Effector CD8-positive, alpha-beta T cell (primary cell): ENCODE measurements at regions not wholly inside any gene's neighbourhood (a gene's known extent, or its start where the extent isn't known, plus 50 kb on each side); places are given as distances from the start of the nearest gene placed in this dataset.
"Not testable (repeated sequence)": the region's sequence is repeated elsewhere in the genome, so short reads cannot be mapped to it uniquely, and the experiment has no call there.

Experiments used
- DNase-seq: peaks from one replicate; lab custom pipeline; 2025; lab: John Stamatoyannopoulos, UW

GRCh38 chr6:170213637-170214018 lies 77.2 kb downstream of the DLL1 start:
- not testable (repeated sequence) for DNase-seq

DNA sequence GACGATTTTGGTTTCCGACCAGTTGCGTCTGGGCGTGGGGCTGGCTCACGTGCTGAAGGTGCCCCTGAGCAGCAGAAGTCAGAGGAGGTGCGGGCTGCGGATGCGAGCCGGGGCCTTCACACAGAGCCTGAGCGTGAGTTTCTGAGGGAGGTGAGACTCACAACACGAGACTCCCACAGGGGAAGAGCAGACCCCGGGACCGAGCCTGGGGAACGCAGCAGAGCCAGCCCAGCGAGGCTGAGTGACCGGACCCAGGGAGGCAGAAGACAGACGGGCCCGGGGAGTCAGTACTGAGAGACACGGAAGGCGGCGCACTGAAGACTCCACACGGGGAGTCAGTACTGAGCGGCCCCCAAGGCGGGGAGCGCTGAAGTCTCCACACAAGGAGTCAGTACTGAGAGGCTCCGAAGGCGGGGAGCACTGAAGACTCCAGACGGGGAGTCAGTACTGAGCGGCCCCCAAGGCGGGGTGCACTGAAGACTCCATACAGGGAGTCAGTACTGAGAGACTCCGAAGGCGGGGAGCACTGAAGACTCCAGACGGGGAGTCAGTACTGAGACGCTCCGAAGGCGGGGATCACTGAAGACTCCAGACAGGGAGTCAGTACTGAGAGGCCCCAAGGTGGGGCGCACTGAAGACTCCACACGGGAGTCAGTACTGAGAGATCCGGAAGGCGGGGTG lies 77.8 kb downstream of the DLL1 start:
- DNase-seq = no peak

DNA sequence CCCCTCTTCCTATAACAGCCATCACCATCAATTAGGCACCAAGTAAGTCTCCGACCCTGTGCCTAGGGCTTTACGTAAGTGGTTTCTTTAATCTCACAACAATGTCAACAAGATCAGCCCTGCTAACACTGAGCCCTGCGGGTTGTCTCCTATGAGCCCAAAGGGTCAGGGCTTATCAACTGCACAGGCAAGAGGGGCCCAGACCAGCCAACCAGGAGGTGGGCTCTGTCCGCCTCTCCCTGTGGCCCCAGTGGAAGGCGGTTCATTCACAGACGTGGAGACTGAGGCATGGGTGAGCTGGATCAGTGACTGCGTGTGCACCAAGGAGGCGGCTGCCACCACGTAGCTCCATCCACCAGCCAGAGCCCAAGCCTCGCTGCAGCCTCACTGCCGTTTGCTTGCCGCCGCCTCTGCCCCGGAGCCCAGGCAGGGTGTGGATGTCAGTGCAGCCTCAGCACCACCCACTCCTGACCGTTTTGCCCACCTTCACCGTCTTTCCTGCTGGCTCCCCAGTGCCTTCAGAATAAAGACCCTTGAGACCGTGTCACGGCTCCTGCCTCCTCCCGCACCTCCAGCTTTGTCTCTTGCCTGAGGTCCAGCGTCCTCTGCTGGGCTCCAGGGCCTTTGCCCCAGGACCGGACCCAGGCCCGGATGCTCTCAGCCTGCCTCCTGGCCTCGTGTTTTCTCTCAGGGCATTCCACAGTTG lies 78.7 kb downstream of the DLL1 start:
- no peak for DNase-seq

GRCh38 chr6:170211404-170212025 lies 79.4 kb downstream of the DLL1 start:
- DNase-seq = no peak

- DNase-seq = no peak
These were observed 80.1 kb downstream of the DLL1 start for GRCh38 chr6:170210651-170211403.

GRCh38 chr6:170210026-170210390 lies 80.9 kb downstream of the DLL1 start:
- no peak for DNase-seq

DNA sequence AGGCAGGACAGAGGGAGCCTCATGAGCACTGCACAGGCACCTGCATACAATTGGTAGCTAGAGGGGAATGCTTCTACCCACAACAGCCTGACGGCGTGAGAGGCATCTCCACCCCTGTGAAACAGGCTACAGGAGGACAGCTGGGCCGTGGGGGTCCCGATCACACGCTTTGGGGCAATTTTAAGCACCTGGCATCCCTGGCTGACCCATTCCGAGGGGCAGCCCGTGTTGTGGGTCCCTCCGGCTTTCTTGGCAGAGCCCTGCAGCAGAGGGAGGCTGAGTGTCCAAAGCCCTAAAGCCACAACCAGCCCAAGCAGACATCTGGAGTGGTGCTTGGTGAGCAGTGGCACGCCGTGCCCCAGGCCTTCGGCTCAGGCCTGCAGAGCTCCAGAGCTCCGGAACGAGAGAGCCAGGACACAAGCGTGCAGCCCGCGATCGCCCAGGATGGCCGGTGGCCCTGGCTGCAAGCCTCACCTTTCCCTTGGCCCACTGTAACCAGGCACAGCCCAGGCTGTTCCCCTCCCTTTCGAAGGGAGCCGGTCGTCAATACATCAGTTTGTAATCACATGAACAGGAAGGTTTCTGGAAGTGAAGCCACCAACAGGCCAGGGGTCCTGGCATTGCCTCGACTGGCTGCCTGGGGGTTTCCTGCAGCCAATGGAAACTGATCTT lies 81.4 kb downstream of the DLL1 start:
- no peak for DNase-seq

GRCh38 chr6:170208651-170209353 lies 82.1 kb downstream of the DLL1 start:
- DNase-seq = no peak

- DNase-seq = no peak
These were observed 82.7 kb downstream of the DLL1 start for GRCh38 chr6:170208182-170208601.

- no peak for DNase-seq
These were observed 83.2 kb downstream of the DLL1 start for GRCh38 chr6:170207586-170208181.

DNA sequence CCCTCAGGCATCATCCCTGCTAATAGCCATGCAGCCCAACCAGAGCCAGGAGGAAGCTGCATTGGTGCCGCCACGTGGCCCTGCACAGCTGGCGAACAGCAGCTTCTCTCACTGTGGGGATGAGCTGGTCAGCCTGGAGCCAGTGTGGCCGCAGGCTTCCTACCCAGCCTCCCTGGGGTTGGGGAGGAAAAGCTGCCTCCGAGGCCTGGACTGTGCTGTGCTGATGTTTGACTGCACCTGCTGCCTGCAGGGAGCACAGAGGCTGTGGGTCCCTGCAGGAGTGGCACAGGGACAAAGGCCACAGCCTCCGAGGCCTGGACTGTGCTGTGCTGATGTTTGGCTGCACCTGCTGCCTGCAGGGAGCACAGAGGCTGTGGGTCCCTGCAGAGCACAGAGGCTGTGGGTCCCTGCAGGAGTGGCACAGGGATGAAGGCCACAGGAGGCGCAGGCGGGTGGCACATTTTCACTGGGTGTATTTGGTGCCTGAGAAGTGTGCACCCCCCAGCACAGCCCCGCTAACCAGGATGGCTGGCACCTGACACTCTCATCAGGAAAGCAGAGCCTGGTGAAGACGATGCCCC lies 83.9 kb downstream of the DLL1 start:
- DNase-seq = no peak

GRCh38 chr6:170206317-170206621 lies 84.6 kb downstream of the DLL1 start:
- no peak for DNase-seq

GRCh38 chr6:170205534-170206316 lies 85.2 kb downstream of the DLL1 start:
- DNase-seq = no peak

GRCh38 chr6:170205126-170205525 lies 85.8 kb downstream of the DLL1 start:
- DNase-seq = no peak

- DNase-seq = no peak
These were observed 87.7 kb downstream of the DLL1 start for GRCh38 chr6:170203212-170203611.

- no peak for DNase-seq
These were observed 88.3 kb downstream of the DLL1 start for GRCh38 chr6:170202416-170203135.

- no peak for DNase-seq
These were observed 89.5 kb downstream of the DLL1 start for GRCh38 chr6:170201361-170201760.

- DNase-seq = no peak
These were observed 90.4 kb downstream of the DLL1 start for GRCh38 chr6:170200458-170200891.

DNA sequence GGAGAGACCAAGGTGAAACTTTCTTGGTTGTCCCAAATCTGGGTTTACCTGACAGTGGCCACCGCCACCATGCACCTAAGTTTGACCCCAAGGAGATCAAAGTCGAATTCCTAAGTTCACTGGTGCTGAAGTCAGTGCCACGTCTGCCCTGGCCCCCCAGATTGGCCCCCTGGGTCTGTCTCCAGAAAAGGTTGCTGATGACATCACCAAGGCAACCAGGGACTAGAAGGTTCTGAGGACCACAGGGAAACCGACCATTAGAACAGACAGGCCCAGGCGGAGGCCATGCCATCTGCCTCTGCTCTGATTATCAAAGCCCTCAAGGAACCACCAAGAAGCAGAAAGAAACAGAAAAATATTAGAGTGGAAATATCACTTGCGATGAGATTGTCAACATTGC lies 91.2 kb downstream of the DLL1 start:
- DNase-seq = no peak
